SK-N-SH (cell line): ENCODE measurements at regions not wholly inside any gene's neighbourhood (a gene's known extent, or its start where the extent isn't known, plus 50 kb on each side); places are given as distances from the start of the nearest gene placed in this dataset.

ENCODE experiments used
- CTCF ChIA-PET: fragments of 300-600, 350-600 bp; formaldehyde crosslinking; extraction: SDS; loops from one replicate; lab custom pipeline; 2021; lab: Yijun Ruan, JAX
- POLR2A ChIA-PET: fragments of 350-600 bp; sonication (Branson Sonifier 250); formaldehyde crosslinking; extraction: SDS; loops from one replicate; lab custom pipeline; 2020; ENCODE audit warnings: antibody characterized with exemption, inconsistent platforms; lab: Yijun Ruan, JAX
- DNase-seq: peaks from one replicate; pipeline ENCODE4 v3.0.0; 2012
- H2AFZ ChIP-seq: fragments of 200-600 bp; sonication (generic); 2 replicates; pipeline ENCODE4 v1.8.1; 2016; ENCODE audit warnings: antibody characterized with exemption, mild to moderate bottlenecking, low read depth
- H3F3A ChIP-seq: fragments of 200-600 bp; sonication (generic); replicated peaks from 2 replicates; pipeline ENCODE3; 2016; ENCODE audit warnings: antibody characterized with exemption, mild to moderate bottlenecking; ENCODE audit not compliant: insufficient read depth
- H3K27ac ChIP-seq, 2 experiments: fragments of 200-500 bp in 1 of 2; fragments of 200-600 bp in 1 of 2; sonication (Bioruptor generic) in 1 of 2; sonication (generic), shearing (Covaris generic) in 1 of 2; 2 replicates each; pipeline versions ENCODE4 v1.5.1 to v1.6.1; 2014 to 2016; ENCODE audit warnings: low read depth in 2 of 2, inconsistent platforms in 1 of 2, low read length in 1 of 2, mild to moderate bottlenecking in 1 of 2, mixed read lengths in 1 of 2
- H3K27me3 ChIP-seq: fragments of 200-600 bp; sonication (generic), shearing (Covaris generic); 2 replicates; pipeline ENCODE4 v1.6.1; 2016; ENCODE audit warnings: mixed run types; ENCODE audit not compliant: insufficient read depth
- H3K36me3 ChIP-seq, 2 experiments: fragments of 200-500 bp in 1 of 2; fragments of 200-600 bp in 1 of 2; sonication (Bioruptor generic) in 1 of 2; sonication (generic) in 1 of 2; replicated peaks in 1 of 2; 2 replicates each; pipeline versions ENCODE3 to v1.5.1; 2014 to 2016; ENCODE audit warnings: low read length in 1 of 2, mild to moderate bottlenecking in 1 of 2; ENCODE audit not compliant: insufficient read depth in 2 of 2, control insufficient read depth in 1 of 2
- H3K4me1 ChIP-seq, 2 experiments: fragments of 200-500 bp in 1 of 2; fragments of 200-600 bp in 1 of 2; sonication (Bioruptor generic) in 1 of 2; sonication (generic), shearing (Covaris generic) in 1 of 2; 2 replicates each; pipeline versions ENCODE4 v1.5.1 to v1.6.1; 2014 to 2016; ENCODE audit warnings: low read depth in 1 of 2, low read length in 1 of 2, mixed run types in 1 of 2; ENCODE audit not compliant: insufficient read depth in 2 of 2, control insufficient read depth in 1 of 2
- H3K4me2 ChIP-seq: fragments of 200-600 bp; sonication (generic), shearing (Covaris generic); 2 replicates; pipeline ENCODE4 v1.6.1; 2017; ENCODE audit warnings: mixed run types
- H3K4me3 ChIP-seq, 2 experiments: fragments of 200-500 bp in 1 of 2; fragments of 200-600 bp in 1 of 2; sonication (Bioruptor generic) in 1 of 2; sonication (generic), shearing (Covaris generic) in 1 of 2; 2 replicates each; pipeline versions ENCODE4 v1.5.1 to v1.8.1; 2014 to 2016; ENCODE audit warnings: low read depth in 2 of 2, inconsistent platforms in 1 of 2, low read length in 1 of 2, mild to moderate bottlenecking in 1 of 2, mixed read lengths in 1 of 2, moderate library complexity in 1 of 2
- H3K79me2 ChIP-seq: fragments of 200-600 bp; sonication (generic); 2 replicates; pipeline ENCODE4 v1.8.1; 2017; ENCODE audit warnings: mild to moderate bottlenecking; ENCODE audit not compliant: insufficient read depth
- H3K9ac ChIP-seq: fragments of 200-600 bp; sonication (generic); 2 replicates; pipeline ENCODE4 v1.6.1; 2017; ENCODE audit warnings: mixed run types
- H3K9me2 ChIP-seq: fragments of 200-600 bp; sonication (generic); 2 replicates; pipeline ENCODE4 v1.6.1; 2017; ENCODE audit warnings: mixed run types
- H3K9me3 ChIP-seq: fragments of 200-600 bp; sonication (generic); 2 replicates; pipeline ENCODE4 v1.6.1; 2017; ENCODE audit warnings: mixed run types, mild to moderate bottlenecking, moderate library complexity
- H4K20me1 ChIP-seq: fragments of 200-600 bp; sonication (generic); 2 replicates; pipeline ENCODE4 v1.6.1; 2017; ENCODE audit warnings: mild to moderate bottlenecking, mixed run types; ENCODE audit not compliant: insufficient read depth
- CHD2 ChIP-seq: fragments of 150-350 bp; IDR thresholded peaks from 2 replicates; pipeline ENCODE4 v1.6.1; 2018; ENCODE audit warnings: low read length; ENCODE audit not compliant: partially characterized antibody
- EP300 ChIP-seq, 2 experiments: IDR thresholded peaks; 2 replicates each; pipeline versions ENCODE4 v1.4.0 to v1.6.1; 2012; ENCODE audit warnings: borderline replicate concordance in 1 of 2, low read depth in 1 of 2, low read length in 1 of 2
- FOXJ3 ChIP-seq: sonication (generic); formaldehyde crosslinking; IDR thresholded peaks from 2 replicates; pipeline ENCODE4 v1.5.1; 2020; ENCODE audit warnings: mild to moderate bottlenecking, missing genetic modification reagents
- GATA2 ChIP-seq: sonication (generic); formaldehyde crosslinking; IDR thresholded peaks from 2 replicates; pipeline ENCODE4 v1.5.0; 2020; ENCODE audit warnings: mild to moderate bottlenecking, missing genetic modification reagents
- IRF3 ChIP-seq: fragments of 150-350 bp; IDR thresholded peaks from 2 replicates; pipeline ENCODE4 v1.6.1; 2016; ENCODE audit warnings: mild to moderate bottlenecking, low read depth, low read length
- MEF2A ChIP-seq: IDR thresholded peaks from 2 replicates; pipeline ENCODE4 v1.4.0; 2012; ENCODE audit warnings: low read depth, borderline replicate concordance
- NFIC ChIP-seq: IDR thresholded peaks from 2 replicates; pipeline ENCODE4 v1.4.0; 2012; ENCODE audit warnings: borderline replicate concordance
- RAD21 ChIP-seq: IDR thresholded peaks from 2 replicates; pipeline ENCODE4 v1.6.1; 2012; ENCODE audit warnings: mild to moderate bottlenecking, low read length
- RCOR1 ChIP-seq: fragments of 150-350 bp; IDR thresholded peaks from 2 replicates; pipeline ENCODE4 v1.6.1; 2017; ENCODE audit warnings: antibody characterized with exemption, low read length
- REST ChIP-seq: IDR thresholded peaks from 2 replicates; pipeline ENCODE4 v1.6.1; 2012; ENCODE audit warnings: mild to moderate bottlenecking, low read depth, low read length, moderate library complexity
- RFX5 ChIP-seq: IDR thresholded peaks from 2 replicates; pipeline ENCODE4 v1.6.1; 2012; ENCODE audit warnings: mild to moderate bottlenecking, improper control_type of control experiment, low read length
- RXRA ChIP-seq: IDR thresholded peaks from 2 replicates; pipeline ENCODE4 v1.4.0; 2012; ENCODE audit warnings: low read depth, mild to moderate bottlenecking, borderline replicate concordance
- TAF1 ChIP-seq: IDR thresholded peaks from 2 replicates; pipeline ENCODE4 v1.6.1; 2012; ENCODE audit warnings: low read depth, mild to moderate bottlenecking, low read length, moderate library complexity, borderline replicate concordance
- TCF12 ChIP-seq: IDR thresholded peaks from 2 replicates; pipeline ENCODE4 v1.4.0; 2012
- TEAD4 ChIP-seq: IDR thresholded peaks from 2 replicates; pipeline ENCODE4 v1.4.0; 2012; ENCODE audit warnings: mild to moderate bottlenecking, borderline replicate concordance; ENCODE audit not compliant: insufficient read depth
- USF1 ChIP-seq: IDR thresholded peaks from 2 replicates; pipeline ENCODE4 v1.4.0; 2012; ENCODE audit warnings: low read depth, borderline replicate concordance
- USF2 ChIP-seq: fragments of 150-350 bp; IDR thresholded peaks from 2 replicates; pipeline ENCODE4 v1.6.1; 2017; ENCODE audit warnings: antibody characterized with exemption, low read length, low read depth, borderline replicate concordance
- YY1 ChIP-seq: IDR thresholded peaks from 2 replicates; pipeline ENCODE4 v1.4.0; 2012; ENCODE audit warnings: low read depth, mild to moderate bottlenecking
- ZBTB33 ChIP-seq: IDR thresholded peaks from 2 replicates; pipeline ENCODE4 v1.4.0; 2012; ENCODE audit warnings: low read depth, borderline replicate concordance
- WGBS: methylation state at CpG from one replicate; pipeline ENCODE4 v1.1.6; 2017; ENCODE audit warnings: low lambda C conversion rate; 5-methylcytosine and 5-hydroxymethylcytosine counted together

- CTCF ChIA-PET, result no interaction called here
- WGBS, result 47% methylated on average over 18 of the region's 21 CpGs
- no peak for DNase-seq
- no peaks in the 10 kb centered on the region for H3F3A ChIP-seq
- POLR2A ChIA-PET, result no interaction called here
- TF ChIP-seq CHD2, result no peak
- TF ChIP-seq IRF3, result no peak
- TF ChIP-seq RAD21, result no peak
- no peak for TF ChIP-seq RFX5
- no peak for TF ChIP-seq RCOR1
- no peak for TF ChIP-seq YY1
- TF ChIP-seq TEAD4, result no peak
- no peak for TF ChIP-seq MEF2A
- TF ChIP-seq GATA2 (CRISPR knock-in tag), result no peak
- no peak for TF ChIP-seq TAF1
- TF ChIP-seq USF2, result no peak
- no peak for TF ChIP-seq ZBTB33
- TF ChIP-seq RXRA, result no peak
- TF ChIP-seq EP300 (IDR thresholded peaks at IDR 0.05; ENCODE audit: borderline replicate concordance in 1 of 2, low read depth in 1 of 2, low read length in 1 of 2), result no peak
- TF ChIP-seq REST, result no peak
- TF ChIP-seq USF1, result no peak
- no peak for TF ChIP-seq FOXJ3
- no peak for TF ChIP-seq TCF12
- no peak for TF ChIP-seq NFIC
- no peak overlapping the region for H3K27ac ChIP-seq
- H3K27me3 ChIP-seq, result no peaks in the 10 kb centered on the region
- no peaks in the 10 kb centered on the region; a peak in 1 of 4 replicates for H3K4me1 ChIP-seq
- no peaks in the 10 kb centered on the region for H3K36me3 ChIP-seq
- no peak overlapping the region for H3K9ac ChIP-seq
- H3K4me3 ChIP-seq, result no peak overlapping the region
- no peaks in the 10 kb centered on the region for H3K9me3 ChIP-seq
- no peaks in the 10 kb centered on the region for H4K20me1 ChIP-seq
- H3K4me2 ChIP-seq, result no peak overlapping the region
- H3K9me2 ChIP-seq, result no peaks in the 10 kb centered on the region
- no peak overlapping the region for H2AFZ ChIP-seq
- no peaks in the 10 kb centered on the region for H3K79me2 ChIP-seq
Observed at GRCh38 chr1:4177425-4178150, 277.5 kb upstream of the C1orf174 start.
